A673 (cell line): ENCODE measurements at regions not wholly inside any gene's neighbourhood (a gene's known extent, or its start where the extent isn't known, plus 50 kb on each side); places are given as distances from the start of the nearest gene placed in this dataset.

Experiments used
- BruUV-seq: library from RNA; stranded (reverse); fragments of 400-500 nt; replicated peaks from 2 replicates; lab custom pipeline; 2021; lab: Mats Ljungman, UMichigan
- CTCF ChIA-PET: fragments of 300-600 bp; sonication (Branson Sonifier 250); formaldehyde crosslinking; loops from one replicate; lab custom pipeline; 2022; ENCODE audit warnings: antibody characterized with exemption; lab: Charles Lee
- POLR2A ChIA-PET: fragments of 300-600 bp; sonication (Branson Sonifier 250); formaldehyde crosslinking; loops from one replicate; lab custom pipeline; 2022; ENCODE audit warnings: antibody characterized with exemption; ENCODE audit not compliant: low non-redundant PET; lab: Charles Lee
- DNase-seq: peaks from one replicate; pipeline ENCODE4 v3.0.0-alpha.2; 2015; ENCODE audit warnings: low spot score
- H3K27ac ChIP-seq: fragments of 200-600 bp; sonication (generic); 2 replicates; pipeline ENCODE4 v1.5.1; 2016; ENCODE audit warnings: mixed run types, low read depth, mild to moderate bottlenecking, mixed read lengths, antibody characterized with exemption, low read length; ENCODE audit not compliant: poor library complexity, severe bottlenecking
- H3K27me3 ChIP-seq: fragments of 200-600 bp; sonication (generic); replicated peaks from 2 replicates; pipeline ENCODE4 v1.6.1; 2017; ENCODE audit warnings: mixed run types, low read depth, mild to moderate bottlenecking, mixed read lengths, antibody characterized with exemption, low read length; ENCODE audit not compliant: insufficient read depth, poor library complexity
- H3K36me3 ChIP-seq: fragments of 200-600 bp; sonication (generic); 2 replicates; pipeline ENCODE4 v1.6.1; 2016; ENCODE audit warnings: mixed run types, mild to moderate bottlenecking, mixed read lengths, antibody characterized with exemption, low read length; ENCODE audit not compliant: insufficient read depth, poor library complexity, severe bottlenecking
- H3K4me1 ChIP-seq: fragments of 200-600 bp; sonication (generic); 2 replicates; pipeline ENCODE4 v1.6.1; 2017; ENCODE audit warnings: mixed run types, mild to moderate bottlenecking, mixed read lengths, antibody characterized with exemption, low read length; ENCODE audit not compliant: insufficient read depth, poor library complexity, severe bottlenecking
- H3K4me3 ChIP-seq: fragments of 200-600 bp; sonication (generic); 2 replicates; pipeline ENCODE4 v1.5.1; 2016; ENCODE audit warnings: low read depth, mixed run types, mild to moderate bottlenecking, mixed read lengths, low read length; ENCODE audit not compliant: poor library complexity, severe bottlenecking
- H3K9me3 ChIP-seq: fragments of 200-600 bp; sonication (generic); 2 replicates; pipeline ENCODE4 v1.6.1; 2016; ENCODE audit warnings: mixed run types, low read depth, mild to moderate bottlenecking, mixed read lengths, antibody characterized with exemption, low read length; ENCODE audit not compliant: poor library complexity, severe bottlenecking
- EZH2 ChIP-seq: fragments of 200-600 bp; sonication (generic); IDR thresholded peaks from 2 replicates; pipeline ENCODE4 v1.6.1; 2017; ENCODE audit warnings: borderline replicate concordance, low read depth, mild to moderate bottlenecking, mixed read lengths, antibody characterized with exemption, low read length; ENCODE audit not compliant: poor library complexity, severe bottlenecking
- intact Hi-C: fragments of 100-400 bp; cut with micrococcal nuclease; formaldehyde crosslinking; loops from one replicate; pipeline ENCODE4 v1.10.0; 2022; ENCODE audit not compliant: unreplicated experiment
- TF ChIP-seq, protein P1 (sequence below): fragments of 300-800, 200-600 bp; sonication (generic); conservative IDR thresholded peaks from 2 replicates; pipeline ENCODE4 v1.5.1; 2017; ENCODE audit warnings: low read depth, mild to moderate bottlenecking, antibody characterized with exemption, low read length, moderate library complexity, mixed read lengths

DNA sequence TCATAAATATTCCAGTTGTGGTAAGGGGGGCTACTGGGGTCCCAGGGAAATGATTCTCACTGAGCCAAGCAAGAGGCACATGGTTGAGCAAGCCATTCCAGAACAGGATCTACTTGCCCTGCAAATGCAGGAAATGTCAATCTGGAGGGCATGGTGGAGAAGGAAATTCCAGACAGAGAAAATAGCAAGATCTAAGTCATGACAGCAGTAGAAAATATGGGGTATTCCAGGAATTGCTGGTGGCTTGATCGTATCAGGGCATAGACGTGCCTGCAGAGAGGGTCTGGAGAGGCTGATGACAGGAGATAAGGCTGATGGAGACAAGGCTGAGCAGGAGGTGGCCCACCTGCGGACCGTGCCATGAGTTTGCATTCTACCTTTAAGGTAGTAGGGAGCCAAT, 566.3 kb upstream of the CADM1 start:
- Histone ChIP-seq H3K27ac (no peak overlapping the region), H3K27me3 (peaks cover 9% of the 10 kb centered on the region), H3K9me3 (no peaks in the 10 kb centered on the region), H3K4me3 (no peak overlapping the region), H3K36me3 (no peaks in the 10 kb centered on the region), H3K4me1 (no peaks in the 10 kb centered on the region)
- BruUV-seq: no TSS peak
- intact Hi-C loops: loop anchor here (5.0 kb wide), 1 partner anchor 733 kb away; no protein-coding TSS in a partner anchor
- ChIA-PET POLR2A (no interaction called here), CTCF (no interaction called here)
- no peak for DNase-seq
- TF ChIP-seq, protein P1, sequence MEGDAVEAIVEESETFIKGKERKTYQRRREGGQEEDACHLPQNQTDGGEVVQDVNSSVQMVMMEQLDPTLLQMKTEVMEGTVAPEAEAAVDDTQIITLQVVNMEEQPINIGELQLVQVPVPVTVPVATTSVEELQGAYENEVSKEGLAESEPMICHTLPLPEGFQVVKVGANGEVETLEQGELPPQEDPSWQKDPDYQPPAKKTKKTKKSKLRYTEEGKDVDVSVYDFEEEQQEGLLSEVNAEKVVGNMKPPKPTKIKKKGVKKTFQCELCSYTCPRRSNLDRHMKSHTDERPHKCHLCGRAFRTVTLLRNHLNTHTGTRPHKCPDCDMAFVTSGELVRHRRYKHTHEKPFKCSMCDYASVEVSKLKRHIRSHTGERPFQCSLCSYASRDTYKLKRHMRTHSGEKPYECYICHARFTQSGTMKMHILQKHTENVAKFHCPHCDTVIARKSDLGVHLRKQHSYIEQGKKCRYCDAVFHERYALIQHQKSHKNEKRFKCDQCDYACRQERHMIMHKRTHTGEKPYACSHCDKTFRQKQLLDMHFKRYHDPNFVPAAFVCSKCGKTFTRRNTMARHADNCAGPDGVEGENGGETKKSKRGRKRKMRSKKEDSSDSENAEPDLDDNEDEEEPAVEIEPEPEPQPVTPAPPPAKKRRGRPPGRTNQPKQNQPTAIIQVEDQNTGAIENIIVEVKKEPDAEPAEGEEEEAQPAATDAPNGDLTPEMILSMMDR: no peak
- TF ChIP-seq EZH2: no peak

DNA sequence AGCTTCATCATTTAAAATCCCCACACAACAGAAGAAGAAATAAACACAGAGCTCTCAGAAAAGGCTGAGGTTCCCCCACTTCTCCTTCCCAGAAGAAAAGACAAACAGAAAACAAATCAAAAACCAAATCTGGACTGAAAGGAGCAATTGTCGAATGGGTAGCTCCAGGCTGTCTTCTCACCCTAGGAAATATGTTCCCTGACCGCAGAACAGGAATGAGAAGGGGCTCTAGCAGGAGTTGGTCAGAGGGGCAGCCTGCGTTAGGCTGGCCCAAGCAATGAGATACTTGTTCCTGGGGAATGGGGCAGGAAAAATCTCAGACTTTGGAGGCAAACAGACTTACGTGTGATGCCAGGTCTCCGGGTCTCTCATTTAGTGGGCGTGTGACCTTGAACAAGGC, 562.6 kb upstream of the CADM1 start:
- H3K4me1 ChIP-seq: no peaks in the 10 kb centered on the region
- H3K9me3 ChIP-seq: no peaks in the 10 kb centered on the region
- BruUV-seq: no TSS peak
- CTCF ChIA-PET: no interaction called here
- no peak overlapping the region for H3K4me3 ChIP-seq
- no peaks in the 10 kb centered on the region for H3K36me3 ChIP-seq
- POLR2A ChIA-PET: no interaction called here
- no peak for TF ChIP-seq EZH2
- TF ChIP-seq, protein P1: no peak
- intact Hi-C loops: no loop called here
- H3K27ac ChIP-seq: no peak overlapping the region
- DNase-seq: no peak
- no peaks in the 10 kb centered on the region for H3K27me3 ChIP-seq

DNA sequence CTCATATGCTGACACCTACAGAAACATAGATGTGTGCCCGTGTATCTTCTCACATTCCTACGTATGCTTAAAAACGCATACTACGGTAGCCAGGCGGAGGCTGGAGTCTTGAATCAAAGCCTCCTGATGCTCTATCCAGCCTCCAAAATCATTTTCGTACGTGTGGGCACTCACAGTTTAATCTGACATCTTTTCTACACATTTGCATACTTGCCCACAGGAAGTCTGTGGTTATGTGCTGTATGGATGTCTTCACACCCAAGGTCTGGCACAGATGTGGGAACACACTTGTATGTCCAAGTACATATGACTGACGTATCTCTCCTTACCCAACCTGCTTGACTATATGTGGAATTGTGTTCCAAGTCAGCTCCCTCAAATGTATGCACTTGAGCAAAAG, 561.8 kb upstream of the CADM1 start:
- POLR2A ChIA-PET: no interaction called here
- no peak overlapping the region for H3K27ac ChIP-seq
- no peaks in the 10 kb centered on the region for H3K27me3 ChIP-seq
- no peak for TF ChIP-seq EZH2
- TF ChIP-seq, protein P1: no peak
- H3K36me3 ChIP-seq: no peaks in the 10 kb centered on the region
- no TSS peak for BruUV-seq
- CTCF ChIA-PET: no interaction called here
- H3K4me3 ChIP-seq: no peak overlapping the region
- no peaks in the 10 kb centered on the region for H3K9me3 ChIP-seq
- DNase-seq: no peak
- H3K4me1 ChIP-seq: no peaks in the 10 kb centered on the region
- intact Hi-C loops: no loop called here
